ENCODE measurements at regions not wholly inside any gene's neighbourhood (a gene's known extent, or its start where the extent isn't known, plus 50 kb on each side); places are given as distances from the start of the nearest gene placed in this dataset.
"Not testable (repeated sequence)": the region's sequence is repeated elsewhere in the genome, so short reads cannot be mapped to it uniquely, and the experiment has no call there.

DNA sequence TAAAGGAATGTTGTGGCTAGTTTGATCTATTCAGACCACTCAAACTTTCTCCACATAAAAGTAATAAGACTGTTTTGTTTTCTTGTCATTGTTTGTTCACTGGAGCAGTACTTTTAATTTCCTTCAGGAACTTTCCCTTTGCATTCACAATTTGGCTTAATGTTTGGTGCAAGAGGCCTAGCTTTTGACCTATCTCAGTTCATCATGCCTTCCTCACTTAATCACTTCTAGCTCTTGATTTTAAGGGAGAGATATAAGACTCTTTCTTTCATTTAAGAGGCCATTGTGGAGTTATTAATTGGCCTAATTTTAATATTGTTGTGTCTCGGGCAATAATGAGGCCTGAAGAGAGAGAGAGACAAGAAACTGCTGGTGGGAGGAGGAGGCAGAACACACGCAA lies 371.7 kb upstream of the DEPDC1 start:
- Mint-ChIP-seq H3K9me3 (peaks cover 22% of the 10 kb centered on the region), H3K36me3 (ENCODE audit: low read depth) (no peaks in the 10 kb centered on the region), H3K4me3 (no peak overlapping the region), H3K4me1 (ENCODE audit: low read depth) (no peaks in the 10 kb centered on the region), H3K27ac (no peak overlapping the region), H3K27me3 (no peaks in the 10 kb centered on the region)
- CTCF ChIA-PET: interaction anchor here (0.6 kb wide), 1 partner anchor 27 kb away, joined by 3 read pairs; no protein-coding TSS in a partner anchor
- POLR2A ChIA-PET: no interaction called here
- ATAC-seq (ENCODE audit: poor library complexity) (no peak), DNase-seq (no peak)
- intact Hi-C loops (cut with DNase I, micrococcal nuclease): no loop called here
- H3K9me3 ChIP-seq (ENCODE audit: control insufficient read depth in 1 of 2, insufficient read depth in 1 of 2, low read length in 2 of 2): peaks cover 0 to 9% of the 10 kb centered on the region in 2 experiments
- TF ChIP-seq, protein P1, sequence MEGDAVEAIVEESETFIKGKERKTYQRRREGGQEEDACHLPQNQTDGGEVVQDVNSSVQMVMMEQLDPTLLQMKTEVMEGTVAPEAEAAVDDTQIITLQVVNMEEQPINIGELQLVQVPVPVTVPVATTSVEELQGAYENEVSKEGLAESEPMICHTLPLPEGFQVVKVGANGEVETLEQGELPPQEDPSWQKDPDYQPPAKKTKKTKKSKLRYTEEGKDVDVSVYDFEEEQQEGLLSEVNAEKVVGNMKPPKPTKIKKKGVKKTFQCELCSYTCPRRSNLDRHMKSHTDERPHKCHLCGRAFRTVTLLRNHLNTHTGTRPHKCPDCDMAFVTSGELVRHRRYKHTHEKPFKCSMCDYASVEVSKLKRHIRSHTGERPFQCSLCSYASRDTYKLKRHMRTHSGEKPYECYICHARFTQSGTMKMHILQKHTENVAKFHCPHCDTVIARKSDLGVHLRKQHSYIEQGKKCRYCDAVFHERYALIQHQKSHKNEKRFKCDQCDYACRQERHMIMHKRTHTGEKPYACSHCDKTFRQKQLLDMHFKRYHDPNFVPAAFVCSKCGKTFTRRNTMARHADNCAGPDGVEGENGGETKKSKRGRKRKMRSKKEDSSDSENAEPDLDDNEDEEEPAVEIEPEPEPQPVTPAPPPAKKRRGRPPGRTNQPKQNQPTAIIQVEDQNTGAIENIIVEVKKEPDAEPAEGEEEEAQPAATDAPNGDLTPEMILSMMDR (IDR thresholded peaks at IDR 0.05): no peak
- H3K4me3 ChIP-seq (ENCODE audit: low read length): no peak overlapping the region
- H3K27ac ChIP-seq (ENCODE audit: low read depth in 1 of 2, low read length in 2 of 2): no peak overlapping the region
- H3K4me1 ChIP-seq (ENCODE audit: insufficient read depth, low read length): no peaks in the 10 kb centered on the region
- no peaks in the 10 kb centered on the region for H3K36me3 ChIP-seq (ENCODE audit: insufficient read depth, low read length)
- H3K27me3 ChIP-seq (ENCODE audit: control insufficient read depth in 1 of 2, insufficient read depth in 2 of 2, low read length in 2 of 2): no peaks in the 10 kb centered on the region

DNA sequence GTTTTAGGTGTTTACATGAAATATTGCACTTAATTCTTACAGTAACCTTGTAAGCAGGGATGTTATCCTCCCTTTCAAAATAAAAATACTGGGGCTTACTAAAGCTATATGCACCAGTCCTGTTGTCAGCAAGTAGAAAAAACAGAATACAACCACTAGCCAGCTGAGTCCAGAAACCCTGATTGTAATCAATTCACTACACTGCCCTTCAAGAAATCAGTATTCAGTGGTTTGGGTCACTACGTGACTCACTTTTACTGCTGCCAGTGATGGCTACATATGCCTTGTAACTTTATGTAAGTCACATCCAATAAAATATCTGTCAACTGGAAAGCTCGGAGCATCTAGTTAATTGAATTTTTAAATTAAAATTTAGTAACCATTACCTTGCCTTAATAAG lies 376.3 kb upstream of the DEPDC1 start:
- H3K4me1 ChIP-seq (ENCODE audit: insufficient read depth, low read length): no peaks in the 10 kb centered on the region
- POLR2A ChIA-PET: no interaction called here
- H3K36me3 ChIP-seq (ENCODE audit: insufficient read depth, low read length): no peaks in the 10 kb centered on the region
- H3K27ac ChIP-seq (ENCODE audit: low read depth in 1 of 2, low read length in 2 of 2): no peak overlapping the region
- intact Hi-C loops (cut with DNase I, micrococcal nuclease): no loop called here
- H3K27ac Mint-ChIP-seq: no peak overlapping the region
- peaks cover 21% of the 10 kb centered on the region for H3K9me3 Mint-ChIP-seq
- H3K27me3 ChIP-seq (ENCODE audit: control insufficient read depth in 1 of 2, insufficient read depth in 2 of 2, low read length in 2 of 2): no peaks in the 10 kb centered on the region
- no peak overlapping the region for H3K4me3 Mint-ChIP-seq
- H3K4me3 ChIP-seq (ENCODE audit: low read length): no peak overlapping the region
- DNase-seq (no peak), ATAC-seq (ENCODE audit: poor library complexity) (no peak)
- H3K4me1 Mint-ChIP-seq (ENCODE audit: low read depth): no peaks in the 10 kb centered on the region
- no peaks in the 10 kb centered on the region for H3K9me3 ChIP-seq (ENCODE audit: control insufficient read depth in 1 of 2, insufficient read depth in 1 of 2, low read length in 2 of 2)
- CTCF ChIA-PET: interaction anchor here (0.6 kb wide), 1 partner anchor 113 kb away, joined by 3 read pairs; no protein-coding TSS in a partner anchor
- no peaks in the 10 kb centered on the region for H3K27me3 Mint-ChIP-seq
- TF ChIP-seq, protein P1 (IDR thresholded peaks at IDR 0.05): no peak
- H3K36me3 Mint-ChIP-seq (ENCODE audit: low read depth): no peaks in the 10 kb centered on the region

DNA sequence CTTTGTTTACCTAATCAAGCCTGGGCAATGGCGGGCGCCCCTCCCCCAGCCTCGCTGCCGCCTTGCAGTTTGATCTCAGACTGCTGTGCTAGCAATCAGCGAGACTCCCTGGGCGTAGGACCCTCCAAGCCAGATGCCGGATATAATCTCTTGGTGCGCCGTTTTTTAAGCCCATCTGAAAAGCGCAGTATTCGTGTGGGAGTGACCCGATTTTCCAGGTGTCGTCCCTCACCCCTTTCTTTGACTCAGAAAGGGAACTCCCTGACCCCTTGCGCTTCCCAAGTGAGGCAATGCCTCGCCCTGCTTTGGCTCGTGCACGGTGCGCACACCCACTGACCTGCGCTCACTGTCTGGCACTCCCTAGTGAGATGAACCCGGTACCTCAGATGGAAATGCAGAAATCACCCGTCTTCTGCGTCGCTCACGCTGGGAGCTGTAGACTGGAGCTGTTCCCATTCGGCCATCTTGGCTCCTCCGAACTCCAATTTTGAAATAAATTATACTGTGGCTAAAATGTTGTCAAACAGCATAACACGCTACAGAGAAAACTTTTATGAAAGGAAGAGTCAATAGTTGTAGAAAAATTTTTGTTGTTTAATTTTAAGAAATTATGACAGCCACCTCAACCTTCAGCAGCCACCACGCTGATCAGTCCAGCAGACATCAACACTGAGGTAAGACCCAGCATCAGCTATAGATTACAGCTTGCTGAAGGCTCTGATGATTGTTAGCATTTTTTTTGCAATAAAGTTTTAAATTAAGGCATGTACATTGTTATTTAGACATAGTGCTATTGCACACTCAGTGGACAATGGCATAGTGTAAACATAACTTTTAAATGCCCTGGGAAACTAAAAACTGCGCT lies 384.7 kb upstream of the DEPDC1 start:
- H3K36me3 ChIP-seq (ENCODE audit: insufficient read depth, low read length); CTCF ChIA-PET; H3K4me3 ChIP-seq (ENCODE audit: low read length); H3K4me1 Mint-ChIP-seq (ENCODE audit: low read depth); H3K27me3 ChIP-seq (ENCODE audit: control insufficient read depth in 1 of 2, insufficient read depth in 2 of 2, low read length in 2 of 2); H3K27ac ChIP-seq (ENCODE audit: low read depth in 1 of 2, low read length in 2 of 2); H3K9me3 Mint-ChIP-seq; H3K27me3 Mint-ChIP-seq; H3K36me3 Mint-ChIP-seq (ENCODE audit: low read depth); POLR2A ChIA-PET; intact Hi-C loops (cut with DNase I, micrococcal nuclease); ATAC-seq (ENCODE audit: poor library complexity); H3K4me1 ChIP-seq (ENCODE audit: insufficient read depth, low read length); H3K27ac Mint-ChIP-seq; DNase-seq; H3K9me3 ChIP-seq (ENCODE audit: control insufficient read depth in 1 of 2, insufficient read depth in 1 of 2, low read length in 2 of 2); H3K4me3 Mint-ChIP-seq: not testable (repeated sequence)

GRCh38 chr1:68889471-68889870 lies 392.6 kb upstream of the DEPDC1 start:
- TF ChIP-seq, protein P1 (IDR thresholded peaks at IDR 0.05): no peak
- Histone ChIP-seq H3K36me3 (ENCODE audit: insufficient read depth, low read length) (no peaks in the 10 kb centered on the region), H3K27ac (ENCODE audit: low read depth in 1 of 2, low read length in 2 of 2) (no peak overlapping the region), H3K27me3 (ENCODE audit: control insufficient read depth in 1 of 2, insufficient read depth in 2 of 2, low read length in 2 of 2) (no peaks in the 10 kb centered on the region), H3K4me1 (ENCODE audit: insufficient read depth, low read length) (no peaks in the 10 kb centered on the region), H3K4me3 (ENCODE audit: low read length) (no peak overlapping the region), H3K9me3 (ENCODE audit: control insufficient read depth in 1 of 2, insufficient read depth in 1 of 2, low read length in 2 of 2) (peaks cover 0 to 3% of the 10 kb centered on the region in 2 experiments)
- no peak for DNase-seq
- CTCF ChIA-PET: no interaction called here
- peaks cover 2% of the 10 kb centered on the region for H3K9me3 Mint-ChIP-seq
- ATAC-seq (ENCODE audit: poor library complexity): no peak
- no peaks in the 10 kb centered on the region for H3K27me3 Mint-ChIP-seq
- no peak overlapping the region for H3K4me3 Mint-ChIP-seq
- POLR2A ChIA-PET: no interaction called here
- no peaks in the 10 kb centered on the region for H3K4me1 Mint-ChIP-seq (ENCODE audit: low read depth)
- H3K27ac Mint-ChIP-seq: no peak overlapping the region
- intact Hi-C loops (cut with DNase I, micrococcal nuclease): no loop called here
- no peaks in the 10 kb centered on the region for H3K36me3 Mint-ChIP-seq (ENCODE audit: low read depth)
